Fibroblast of peridontal ligament (primary cell): ENCODE measurements at regions not wholly inside any gene's neighbourhood (a gene's known extent, or its start where the extent isn't known, plus 50 kb on each side); places are given as distances from the start of the nearest gene placed in this dataset.
A peak's percentile ranks its signal among the peaks of the same experiment; 100 is the strongest.
"Not testable (repeated sequence)": the region's sequence is repeated elsewhere in the genome, so short reads cannot be mapped to it uniquely, and the experiment has no call there.

ENCODE experiments used
- DNase-seq: peaks from one replicate; pipeline ENCODE4 v3.0.0-alpha.2; 2010; ENCODE audit errors: extremely low read depth

GRCh38 chr13:62875118-62875640 is 1459.5 kb upstream of the PCDH20 start:
- DNase-seq = peak; percentile 47

- no peak for DNase-seq
Observed at GRCh38 chr13:62850331-62850730, 1434.7 kb upstream of the PCDH20 start.

- no peak for DNase-seq
Observed at GRCh38 chr13:62847520-62847919, 1431.9 kb upstream of the PCDH20 start.

GRCh38 chr13:62846302-62846701 is 1430.7 kb upstream of the PCDH20 start:
- peak; percentile 4 for DNase-seq

GRCh38 chr13:62839338-62839737 is 1423.7 kb upstream of the PCDH20 start:
- DNase-seq = no peak

- DNase-seq = no peak
Observed at GRCh38 chr13:62838929-62839328, 1423.3 kb upstream of the PCDH20 start.

GRCh38 chr13:62837895-62838294 is 1422.2 kb upstream of the PCDH20 start:
- DNase-seq = peak; percentile 67

GRCh38 chr13:62829486-62829885 is 1413.8 kb upstream of the PCDH20 start:
- no peak for DNase-seq

GRCh38 chr13:62799931-62800436 is 1384.3 kb upstream of the PCDH20 start:
- DNase-seq = no peak

- DNase-seq = no peak
Observed at GRCh38 chr13:62799038-62799535, 1383.4 kb upstream of the PCDH20 start.

GRCh38 chr13:62793850-62794249 is 1378.2 kb upstream of the PCDH20 start:
- DNase-seq = no peak

GRCh38 chr13:62781866-62782265 is 1366.2 kb upstream of the PCDH20 start:
- DNase-seq = no peak

- DNase-seq = no peak
Observed at GRCh38 chr13:62779161-62779560, 1363.5 kb upstream of the PCDH20 start.

- no peak for DNase-seq
Observed at GRCh38 chr13:62767473-62767872, 1351.8 kb upstream of the PCDH20 start.

- no peak for DNase-seq
Observed at GRCh38 chr13:62760724-62761123, 1345.1 kb upstream of the PCDH20 start.

- no peak for DNase-seq
Observed at GRCh38 chr13:62747629-62748028, 1332.0 kb upstream of the PCDH20 start.

- DNase-seq = no peak
Observed at GRCh38 chr13:62747152-62747551, 1331.5 kb upstream of the PCDH20 start.

- not testable (repeated sequence) for DNase-seq
Observed at GRCh38 chr13:62729746-62730145, 1314.1 kb upstream of the PCDH20 start.

- no peak for DNase-seq
Observed at GRCh38 chr13:62721893-62722292, 1306.2 kb upstream of the PCDH20 start.

- DNase-seq = not testable (repeated sequence)
Observed at GRCh38 chr13:62711948-62712347, 1296.3 kb upstream of the PCDH20 start.

GRCh38 chr13:62710787-62711186 is 1295.1 kb upstream of the PCDH20 start:
- DNase-seq = no peak

GRCh38 chr13:62706048-62706447 is 1290.4 kb upstream of the PCDH20 start:
- no peak for DNase-seq

GRCh38 chr13:62704875-62705274 is 1289.2 kb upstream of the PCDH20 start:
- no peak for DNase-seq

GRCh38 chr13:62702502-62702901 is 1286.9 kb upstream of the PCDH20 start:
- no peak for DNase-seq
